HepG2 (cell line): ENCODE measurements at regions not wholly inside any gene's neighbourhood (a gene's known extent, or its start where the extent isn't known, plus 50 kb on each side); places are given as distances from the start of the nearest gene placed in this dataset.

Experiments used
- FOSL1 ChIP-seq: sonication (generic); formaldehyde crosslinking; IDR thresholded peaks from 2 replicates; pipeline ENCODE4 v1.9.0; 2021; ENCODE audit warnings: missing genetic modification reagents, borderline replicate concordance
- GATAD2A ChIP-seq: IDR thresholded peaks from 2 replicates; pipeline ENCODE4 v1.6.1; 2016
- MED1 ChIP-seq: sonication (generic); formaldehyde crosslinking; IDR thresholded peaks from 2 replicates; pipeline ENCODE4 v1.4.0; 2020; ENCODE audit warnings: missing genetic modification reagents
- ONECUT2 ChIP-seq: sonication (generic); formaldehyde crosslinking; IDR thresholded peaks from 2 replicates; pipeline ENCODE4 v1.4.0; 2020; ENCODE audit warnings: missing genetic modification reagents
- TF ChIP-seq, protein P1 (sequence below): sonication (generic); formaldehyde crosslinking; IDR thresholded peaks from 2 replicates; pipeline ENCODE4 v1.5.1; 2020; ENCODE audit warnings: mild to moderate bottlenecking, missing genetic modification reagents, moderate library complexity
- TF ChIP-seq, protein P2 (sequence below): fragments of 450-650 bp; IDR thresholded peaks from 2 replicates; pipeline ENCODE4 v1.6.1; 2016
- TF ChIP-seq, protein P3 (sequence below): sonication (generic); formaldehyde crosslinking; IDR thresholded peaks from 2 replicates; pipeline ENCODE4 v1.4.0; 2020; ENCODE audit warnings: missing genetic modification reagents, borderline replicate concordance

DNA sequence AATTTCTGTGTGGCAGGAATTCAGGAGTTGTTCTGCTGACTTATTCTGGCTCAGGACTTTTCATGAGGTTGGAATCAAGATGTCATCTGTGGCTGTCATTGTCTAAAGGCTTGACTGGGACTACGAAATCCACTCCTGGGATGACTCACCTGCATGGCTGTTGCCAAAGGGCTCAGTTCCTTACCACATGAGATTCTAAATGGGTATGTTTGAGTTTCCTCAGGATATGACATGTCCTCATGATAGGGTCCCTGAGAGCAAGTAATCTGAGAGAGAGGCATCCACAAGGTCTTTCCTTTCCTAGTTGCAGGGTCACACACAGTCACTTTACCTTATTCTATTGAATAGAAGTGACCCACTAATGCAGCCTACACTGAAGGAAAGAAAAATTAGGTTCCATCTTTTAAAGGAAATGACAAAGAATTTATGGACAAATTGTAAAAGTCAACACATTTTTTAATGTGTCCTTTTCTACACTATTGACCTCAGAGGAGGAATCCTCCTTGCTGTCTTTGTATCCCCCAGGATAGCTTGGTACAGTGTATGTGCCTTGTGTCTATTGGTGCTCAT lies 1025.0 kb upstream of the GJE1 start (continued):
- TF ChIP-seq, protein P1, sequence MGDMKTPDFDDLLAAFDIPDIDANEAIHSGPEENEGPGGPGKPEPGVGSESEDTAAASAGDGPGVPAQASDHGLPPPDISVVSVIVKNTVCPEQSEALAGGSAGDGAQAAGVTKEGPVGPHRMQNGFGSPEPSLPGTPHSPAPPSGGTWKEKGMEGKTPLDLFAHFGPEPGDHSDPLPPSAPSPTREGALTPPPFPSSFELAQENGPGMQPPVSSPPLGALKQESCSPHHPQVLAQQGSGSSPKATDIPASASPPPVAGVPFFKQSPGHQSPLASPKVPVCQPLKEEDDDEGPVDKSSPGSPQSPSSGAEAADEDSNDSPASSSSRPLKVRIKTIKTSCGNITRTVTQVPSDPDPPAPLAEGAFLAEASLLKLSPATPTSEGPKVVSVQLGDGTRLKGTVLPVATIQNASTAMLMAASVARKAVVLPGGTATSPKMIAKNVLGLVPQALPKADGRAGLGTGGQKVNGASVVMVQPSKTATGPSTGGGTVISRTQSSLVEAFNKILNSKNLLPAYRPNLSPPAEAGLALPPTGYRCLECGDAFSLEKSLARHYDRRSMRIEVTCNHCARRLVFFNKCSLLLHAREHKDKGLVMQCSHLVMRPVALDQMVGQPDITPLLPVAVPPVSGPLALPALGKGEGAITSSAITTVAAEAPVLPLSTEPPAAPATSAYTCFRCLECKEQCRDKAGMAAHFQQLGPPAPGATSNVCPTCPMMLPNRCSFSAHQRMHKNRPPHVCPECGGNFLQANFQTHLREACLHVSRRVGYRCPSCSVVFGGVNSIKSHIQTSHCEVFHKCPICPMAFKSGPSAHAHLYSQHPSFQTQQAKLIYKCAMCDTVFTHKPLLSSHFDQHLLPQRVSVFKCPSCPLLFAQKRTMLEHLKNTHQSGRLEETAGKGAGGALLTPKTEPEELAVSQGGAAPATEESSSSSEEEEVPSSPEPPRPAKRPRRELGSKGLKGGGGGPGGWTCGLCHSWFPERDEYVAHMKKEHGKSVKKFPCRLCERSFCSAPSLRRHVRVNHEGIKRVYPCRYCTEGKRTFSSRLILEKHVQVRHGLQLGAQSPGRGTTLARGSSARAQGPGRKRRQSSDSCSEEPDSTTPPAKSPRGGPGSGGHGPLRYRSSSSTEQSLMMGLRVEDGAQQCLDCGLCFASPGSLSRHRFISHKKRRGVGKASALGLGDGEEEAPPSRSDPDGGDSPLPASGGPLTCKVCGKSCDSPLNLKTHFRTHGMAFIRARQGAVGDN: no peak
- TF ChIP-seq FOSL1 (CRISPR knock-in tag): no peak
- no peak for TF ChIP-seq GATAD2A (CRISPR knock-in tag)
- TF ChIP-seq MED1 (CRISPR knock-in tag): no peak
- no peak for TF ChIP-seq ONECUT2 (CRISPR knock-in tag)
- TF ChIP-seq, protein P2, sequence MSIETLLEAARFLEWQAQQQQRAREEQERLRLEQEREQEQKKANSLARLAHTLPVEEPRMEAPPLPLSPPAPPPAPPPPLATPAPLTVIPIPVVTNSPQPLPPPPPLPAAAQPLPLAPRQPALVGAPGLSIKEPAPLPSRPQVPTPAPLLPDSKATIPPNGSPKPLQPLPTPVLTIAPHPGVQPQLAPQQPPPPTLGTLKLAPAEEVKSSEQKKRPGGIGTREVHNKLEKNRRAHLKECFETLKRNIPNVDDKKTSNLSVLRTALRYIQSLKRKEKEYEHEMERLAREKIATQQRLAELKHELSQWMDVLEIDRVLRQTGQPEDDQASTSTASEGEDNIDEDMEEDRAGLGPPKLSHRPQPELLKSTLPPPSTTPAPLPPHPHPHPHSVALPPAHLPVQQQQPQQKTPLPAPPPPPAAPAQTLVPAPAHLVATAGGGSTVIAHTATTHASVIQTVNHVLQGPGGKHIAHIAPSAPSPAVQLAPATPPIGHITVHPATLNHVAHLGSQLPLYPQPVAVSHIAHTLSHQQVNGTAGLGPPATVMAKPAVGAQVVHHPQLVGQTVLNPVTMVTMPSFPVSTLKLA: no peak
- TF ChIP-seq, protein P3, sequence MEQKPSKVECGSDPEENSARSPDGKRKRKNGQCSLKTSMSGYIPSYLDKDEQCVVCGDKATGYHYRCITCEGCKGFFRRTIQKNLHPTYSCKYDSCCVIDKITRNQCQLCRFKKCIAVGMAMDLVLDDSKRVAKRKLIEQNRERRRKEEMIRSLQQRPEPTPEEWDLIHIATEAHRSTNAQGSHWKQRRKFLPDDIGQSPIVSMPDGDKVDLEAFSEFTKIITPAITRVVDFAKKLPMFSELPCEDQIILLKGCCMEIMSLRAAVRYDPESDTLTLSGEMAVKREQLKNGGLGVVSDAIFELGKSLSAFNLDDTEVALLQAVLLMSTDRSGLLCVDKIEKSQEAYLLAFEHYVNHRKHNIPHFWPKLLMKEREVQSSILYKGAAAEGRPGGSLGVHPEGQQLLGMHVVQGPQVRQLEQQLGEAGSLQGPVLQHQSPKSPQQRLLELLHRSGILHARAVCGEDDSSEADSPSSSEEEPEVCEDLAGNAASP (CRISPR knock-in tag): no peak
